Bronchial epithelial cell (primary cell): ENCODE measurements at regions not wholly inside any gene's neighbourhood (a gene's known extent, or its start where the extent isn't known, plus 50 kb on each side); places are given as distances from the start of the nearest gene placed in this dataset.

Source experiments
- DNase-seq: peaks from one replicate; pipeline ENCODE4 v3.0.0-alpha.2; 2010; ENCODE audit warnings: low read depth
- FAIRE-seq: peaks from 2 replicates; lab custom pipeline; 2011; peaks lifted over from hg19 to GRCh38; lab: Jason Lieb, UNC
- H3K27me3 ChIP-seq: 2 replicates; pipeline ENCODE4 v1.5.1; 2011; ENCODE audit warnings: low read length; ENCODE audit not compliant: control insufficient read depth, insufficient read depth
- H3K36me3 ChIP-seq: 2 replicates; pipeline ENCODE4 v1.5.1; 2011; ENCODE audit warnings: low read length; ENCODE audit not compliant: control insufficient read depth, insufficient read depth
- H3K4me3 ChIP-seq: 2 replicates; pipeline ENCODE4 v1.5.1; 2011; ENCODE audit warnings: mild to moderate bottlenecking, low read depth, low read length, control low read depth
- TF ChIP-seq, protein P1 (sequence below): IDR thresholded peaks from 2 replicates; pipeline ENCODE4 v1.5.1; 2011; ENCODE audit warnings: mild to moderate bottlenecking, moderate library complexity, low read length, control low read depth, inconsistent platforms; ENCODE audit not compliant: insufficient read depth, severe bottlenecking

GRCh38 chr16:55204923-55205322, 119.1 kb upstream of the IRX6 start:
- Histone ChIP-seq H3K4me3 (no peak overlapping the region), H3K36me3 (no peaks in the 10 kb centered on the region), H3K27me3 (no peaks in the 10 kb centered on the region)
- no peak for DNase-seq
- FAIRE-seq: no peak
- TF ChIP-seq, protein P1, sequence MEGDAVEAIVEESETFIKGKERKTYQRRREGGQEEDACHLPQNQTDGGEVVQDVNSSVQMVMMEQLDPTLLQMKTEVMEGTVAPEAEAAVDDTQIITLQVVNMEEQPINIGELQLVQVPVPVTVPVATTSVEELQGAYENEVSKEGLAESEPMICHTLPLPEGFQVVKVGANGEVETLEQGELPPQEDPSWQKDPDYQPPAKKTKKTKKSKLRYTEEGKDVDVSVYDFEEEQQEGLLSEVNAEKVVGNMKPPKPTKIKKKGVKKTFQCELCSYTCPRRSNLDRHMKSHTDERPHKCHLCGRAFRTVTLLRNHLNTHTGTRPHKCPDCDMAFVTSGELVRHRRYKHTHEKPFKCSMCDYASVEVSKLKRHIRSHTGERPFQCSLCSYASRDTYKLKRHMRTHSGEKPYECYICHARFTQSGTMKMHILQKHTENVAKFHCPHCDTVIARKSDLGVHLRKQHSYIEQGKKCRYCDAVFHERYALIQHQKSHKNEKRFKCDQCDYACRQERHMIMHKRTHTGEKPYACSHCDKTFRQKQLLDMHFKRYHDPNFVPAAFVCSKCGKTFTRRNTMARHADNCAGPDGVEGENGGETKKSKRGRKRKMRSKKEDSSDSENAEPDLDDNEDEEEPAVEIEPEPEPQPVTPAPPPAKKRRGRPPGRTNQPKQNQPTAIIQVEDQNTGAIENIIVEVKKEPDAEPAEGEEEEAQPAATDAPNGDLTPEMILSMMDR: no peak

DNA sequence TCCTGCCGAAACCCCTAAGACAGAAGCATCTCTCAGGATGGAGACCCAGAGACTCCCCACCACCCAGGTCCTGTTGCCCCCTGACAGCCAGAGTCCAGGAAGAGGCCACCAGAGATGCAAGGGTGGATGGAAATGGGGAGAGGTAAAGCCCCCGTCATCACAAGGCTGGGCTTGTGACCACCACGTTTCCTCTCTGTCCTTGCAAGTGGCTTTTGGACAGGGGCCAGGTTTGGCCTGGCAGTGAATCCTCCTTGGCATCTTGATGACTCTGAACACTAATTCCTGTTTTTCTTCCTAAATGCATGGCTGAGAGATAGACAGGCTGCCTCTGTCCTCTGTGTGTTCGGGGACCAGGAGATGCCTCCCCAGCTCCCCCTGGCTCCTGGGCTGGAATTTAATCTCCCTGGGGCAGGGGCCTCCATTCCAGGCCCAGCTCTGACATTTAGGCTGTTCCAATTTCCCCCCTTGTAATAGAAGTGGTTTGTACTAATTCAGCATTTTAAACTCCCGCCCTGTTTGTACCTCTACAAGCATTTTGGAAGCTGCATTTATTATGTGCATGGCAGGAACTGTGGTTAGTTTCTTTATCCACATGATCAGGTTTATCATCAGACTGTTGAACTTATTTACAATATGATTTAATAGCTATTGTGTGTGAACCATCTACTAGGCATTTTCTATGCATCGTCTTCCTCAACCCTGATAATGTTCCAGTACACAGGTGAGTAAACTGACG, 116.1 kb upstream of the IRX6 start:
- Histone ChIP-seq H3K36me3 (no peaks in the 10 kb centered on the region), H3K27me3 (no peaks in the 10 kb centered on the region), H3K4me3 (no peak overlapping the region)
- FAIRE-seq (no peak), DNase-seq (no peak)
- TF ChIP-seq, protein P1: no peak

DNA sequence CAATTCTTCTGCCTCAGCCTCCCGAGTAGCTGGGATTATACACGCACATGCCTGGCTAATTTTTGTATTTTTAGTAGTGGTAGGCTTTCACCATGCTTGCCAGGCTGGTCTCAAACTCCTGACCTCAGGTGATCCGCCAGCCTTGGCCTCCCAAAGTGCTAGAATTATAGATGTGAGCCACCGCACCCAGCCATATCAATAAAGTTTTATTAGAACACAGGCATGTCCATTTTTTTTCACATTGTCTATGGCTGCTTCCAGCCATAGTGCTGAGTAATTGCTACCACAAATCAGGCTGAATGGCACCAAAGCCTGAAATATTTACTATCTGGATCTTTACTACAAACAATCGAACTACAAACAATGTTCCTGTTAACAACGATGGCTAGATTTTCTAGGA, 114.4 kb upstream of the IRX6 start:
- Histone ChIP-seq H3K27me3 (no peaks in the 10 kb centered on the region), H3K4me3 (no peak overlapping the region), H3K36me3 (no peaks in the 10 kb centered on the region)
- FAIRE-seq: no peak
- TF ChIP-seq, protein P1: no peak
- no peak for DNase-seq

- H3K27me3 ChIP-seq: no peaks in the 10 kb centered on the region
- FAIRE-seq (no peak), DNase-seq (no peak)
- no peak overlapping the region for H3K4me3 ChIP-seq
- TF ChIP-seq, protein P1: no peak
- H3K36me3 ChIP-seq: no peaks in the 10 kb centered on the region
Observed at GRCh38 chr16:55212791-55213190, 111.2 kb upstream of the IRX6 start.

- H3K36me3 ChIP-seq: no peaks in the 10 kb centered on the region
- no peak for FAIRE-seq
Observed at GRCh38 chr16:55214412-55214811, 109.6 kb upstream of the IRX6 start.

More at GRCh38 chr16:55214412-55214811, 109.6 kb upstream of the IRX6 start:
- Histone ChIP-seq H3K27me3 (no peaks in the 10 kb centered on the region), H3K4me3 (no peak overlapping the region)
- DNase-seq: no peak
- TF ChIP-seq, protein P1: no peak
